LNCaP clone FGC (cell line): ENCODE measurements at regions not wholly inside any gene's neighbourhood (a gene's known extent, or its start where the extent isn't known, plus 50 kb on each side); places are given as distances from the start of the nearest gene placed in this dataset.
"Not testable (repeated sequence)": the region's sequence is repeated elsewhere in the genome, so short reads cannot be mapped to it uniquely, and the experiment has no call there.

ENCODE experiments used
- DNase-seq: peaks from one replicate; pipeline ENCODE4 v3.0.0-alpha.2; 2011; ENCODE audit warnings: low read depth
- H3K4me3 ChIP-seq: 2 replicates; pipeline ENCODE4 v1.5.1; 2011; ENCODE audit warnings: mild to moderate bottlenecking, low read depth, low read length, control low read depth
- CTCF ChIP-seq: IDR thresholded peaks from 2 replicates; pipeline ENCODE4 v1.5.1; 2012; ENCODE audit warnings: mild to moderate bottlenecking; ENCODE audit not compliant: control insufficient read depth, insufficient read depth; ENCODE audit errors: extremely low read depth

- H3K4me3 ChIP-seq: no peak overlapping the region
- DNase-seq: no peak
- TF ChIP-seq CTCF: no peak
Measured at GRCh38 chr3:81336470-81336869, 425.0 kb downstream of the GBE1 start.

- not testable (repeated sequence) for DNase-seq, H3K4me3 ChIP-seq
Measured at GRCh38 chr3:81329835-81330234, 431.6 kb downstream of the GBE1 start.

GRCh38 chr3:81326245-81326644 is 435.2 kb downstream of the GBE1 start:
- no peak for TF ChIP-seq CTCF
- no peak overlapping the region for H3K4me3 ChIP-seq
- no peak for DNase-seq

GRCh38 chr3:81320862-81321261 is 440.6 kb downstream of the GBE1 start:
- no peak for TF ChIP-seq CTCF
- no peak overlapping the region for H3K4me3 ChIP-seq
- no peak for DNase-seq

GRCh38 chr3:81315030-81315429 is 446.4 kb downstream of the GBE1 start:
- no peak for TF ChIP-seq CTCF
- no peak for DNase-seq
- no peak overlapping the region for H3K4me3 ChIP-seq

- no peak overlapping the region for H3K4me3 ChIP-seq
- DNase-seq: no peak
- no peak for TF ChIP-seq CTCF
Measured at GRCh38 chr3:81311321-81311720, 450.1 kb downstream of the GBE1 start.

- H3K4me3 ChIP-seq: no peak overlapping the region
- no peak for TF ChIP-seq CTCF
- no peak for DNase-seq
Measured at GRCh38 chr3:81308306-81308705, 453.1 kb downstream of the GBE1 start.

GRCh38 chr3:81307221-81307620 is 454.2 kb downstream of the GBE1 start:
- DNase-seq: no peak
- no peak for TF ChIP-seq CTCF
- no peak overlapping the region for H3K4me3 ChIP-seq
